BLaER1 treated with 17β-estradiol and CSF1 and Interleukin-3, amounts not matched to agents 10 nM and 100 nM (cell line): ENCODE measurements at regions not wholly inside any gene's neighbourhood (a gene's known extent, or its start where the extent isn't known, plus 50 kb on each side); places are given as distances from the start of the nearest gene placed in this dataset.

Experiments used
- H3K27ac ChIP-seq, 11 experiments: shearing (Covaris generic); formaldehyde crosslinking; 2 replicates each; pipeline ENCODE4 v1.8.1; 2022
- H3K27me3 ChIP-seq, 11 experiments: shearing (Covaris generic); formaldehyde crosslinking; 2 replicates each; pipeline ENCODE4 v1.8.1; 2022
- H3K36me3 ChIP-seq, 11 experiments: shearing (Covaris generic); formaldehyde crosslinking; 2 replicates each; pipeline ENCODE4 v1.8.1; 2022
- H3K4me1 ChIP-seq, 10 experiments: shearing (Covaris generic); formaldehyde crosslinking; 2 replicates each; pipeline ENCODE4 v1.8.1; 2022
- H3K4me2 ChIP-seq, 11 experiments: shearing (Covaris generic); formaldehyde crosslinking; 2 replicates each; pipeline ENCODE4 v1.8.1; 2022
- H3K4me3 ChIP-seq, 10 experiments: shearing (Covaris generic); formaldehyde crosslinking; 2 replicates each; pipeline ENCODE4 v1.8.1; 2022
- H3K9ac ChIP-seq, 11 experiments: shearing (Covaris generic); formaldehyde crosslinking; 2 replicates each; pipeline ENCODE4 v1.8.1; 2022
- H3K9me3 ChIP-seq, 11 experiments: shearing (Covaris generic); formaldehyde crosslinking; replicated peaks in 1 of 11; 2 replicates each; pipeline ENCODE4 v1.8.1; 2022
- H4K20me1 ChIP-seq, 11 experiments: shearing (Covaris generic); formaldehyde crosslinking; 2 replicates each; pipeline ENCODE4 v1.8.1; 2022
- Cebpa-rat ChIP-seq, 11 experiments: shearing (Covaris generic); IDR thresholded peaks; 2 replicates each; pipeline ENCODE4 v1.8.1; 2022

- Histone ChIP-seq H3K4me1 (peaks cover 0 to 8% (median 0%) of the 10 kb centered on the region in 10 experiments; a peak in 2 of 20 replicates), H3K9ac (no peak overlapping the region), H4K20me1 (no peaks in the 10 kb centered on the region), H3K27ac (no peak overlapping the region), H3K36me3 (no peaks in the 10 kb centered on the region), H3K27me3 (no peaks in the 10 kb centered on the region), H3K4me2 (no peak overlapping the region), H3K4me3 (no peak overlapping the region), H3K9me3 (peaks cover 5 to 17% (median 9%) of the 10 kb centered on the region in 11 experiments; a peak in 21 of 22 replicates)
- TF ChIP-seq Cebpa-rat (IDR thresholded peaks at IDR 0.05): no peak
Observed at GRCh38 chr14:61954306-61954705, 192.1 kb downstream of the SNAPC1 start.

DNA sequence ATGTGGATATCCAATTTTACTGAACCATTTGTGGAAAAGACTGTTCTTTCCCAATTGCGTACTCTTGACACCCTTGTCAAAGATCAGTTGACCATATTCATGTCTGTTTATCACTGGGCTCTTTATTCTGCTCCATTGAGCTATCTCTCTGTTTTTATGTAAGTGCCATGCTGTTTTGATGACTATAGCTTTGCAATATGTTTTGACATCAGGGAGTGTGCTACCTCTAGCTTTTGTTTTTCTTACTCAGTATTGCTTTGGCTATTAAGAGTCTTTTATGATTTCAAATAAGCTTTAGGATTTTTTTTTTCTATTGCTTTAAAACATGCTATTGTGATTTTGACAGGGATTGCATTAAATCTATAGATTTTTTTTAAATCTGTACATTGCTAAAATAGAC is 194.3 kb downstream of the SNAPC1 start:
- no peak overlapping the region for H3K27ac ChIP-seq
- H3K36me3 ChIP-seq: no peaks in the 10 kb centered on the region
- no peak overlapping the region for H3K4me3 ChIP-seq
- no peaks in the 10 kb centered on the region for H3K27me3 ChIP-seq
- no peak for TF ChIP-seq Cebpa-rat (IDR thresholded peaks at IDR 0.05)
- H4K20me1 ChIP-seq: no peaks in the 10 kb centered on the region
- H3K9me3 ChIP-seq: peaks cover 5 to 17% (median 9%) of the 10 kb centered on the region in 11 experiments; a peak in 21 of 22 replicates
- H3K9ac ChIP-seq: no peak overlapping the region
- H3K4me2 ChIP-seq: no peak overlapping the region
- H3K4me1 ChIP-seq: no peaks in the 10 kb centered on the region

- no peaks in the 10 kb centered on the region for H3K4me1 ChIP-seq
Observed at GRCh38 chr14:61959348-61959747, 197.1 kb downstream of the SNAPC1 start.

GRCh38 chr14:61961369-61961768 is 199.1 kb downstream of the SNAPC1 start:
- peaks cover 3 to 10% (median 6%) of the 10 kb centered on the region in 11 experiments; a peak in 21 of 22 replicates for H3K9me3 ChIP-seq
- H3K27me3 ChIP-seq: no peaks in the 10 kb centered on the region
- TF ChIP-seq Cebpa-rat (IDR thresholded peaks at IDR 0.05): no peak
- H3K4me3 ChIP-seq: no peak overlapping the region
- H3K4me1 ChIP-seq: no peaks in the 10 kb centered on the region
- no peaks in the 10 kb centered on the region for H4K20me1 ChIP-seq
- H3K9ac ChIP-seq: no peak overlapping the region
- H3K4me2 ChIP-seq: no peak overlapping the region
- H3K27ac ChIP-seq: no peak overlapping the region
- H3K36me3 ChIP-seq: no peaks in the 10 kb centered on the region

More at GRCh38 chr14:61959348-61959747, 197.1 kb downstream of the SNAPC1 start:
- H3K27ac ChIP-seq: no peak overlapping the region
- H3K27me3 ChIP-seq: no peaks in the 10 kb centered on the region
- H3K9me3 ChIP-seq: peaks cover 5 to 17% (median 10%) of the 10 kb centered on the region in 11 experiments; a peak in 21 of 22 replicates
- TF ChIP-seq Cebpa-rat (IDR thresholded peaks at IDR 0.05): no peak
- H3K36me3 ChIP-seq: no peaks in the 10 kb centered on the region
- H3K9ac ChIP-seq: no peak overlapping the region
- H4K20me1 ChIP-seq: no peaks in the 10 kb centered on the region
- no peak overlapping the region for H3K4me3 ChIP-seq
- H3K4me2 ChIP-seq: no peak overlapping the region

GRCh38 chr14:61963926-61964325 is 201.7 kb downstream of the SNAPC1 start:
- no peaks in the 10 kb centered on the region for H3K36me3 ChIP-seq
- no peaks in the 10 kb centered on the region for H3K4me1 ChIP-seq
- H3K4me2 ChIP-seq: no peak overlapping the region
- H3K27ac ChIP-seq: no peak overlapping the region
- H3K9ac ChIP-seq: no peak overlapping the region
- no peaks in the 10 kb centered on the region for H3K27me3 ChIP-seq
- H3K4me3 ChIP-seq: no peak overlapping the region
- peaks cover 0 to 5% (median 0%) of the 10 kb centered on the region in 11 experiments; a peak in 1 of 22 replicates for H3K9me3 ChIP-seq
- no peaks in the 10 kb centered on the region for H4K20me1 ChIP-seq
- no peak for TF ChIP-seq Cebpa-rat (IDR thresholded peaks at IDR 0.05)

DNA sequence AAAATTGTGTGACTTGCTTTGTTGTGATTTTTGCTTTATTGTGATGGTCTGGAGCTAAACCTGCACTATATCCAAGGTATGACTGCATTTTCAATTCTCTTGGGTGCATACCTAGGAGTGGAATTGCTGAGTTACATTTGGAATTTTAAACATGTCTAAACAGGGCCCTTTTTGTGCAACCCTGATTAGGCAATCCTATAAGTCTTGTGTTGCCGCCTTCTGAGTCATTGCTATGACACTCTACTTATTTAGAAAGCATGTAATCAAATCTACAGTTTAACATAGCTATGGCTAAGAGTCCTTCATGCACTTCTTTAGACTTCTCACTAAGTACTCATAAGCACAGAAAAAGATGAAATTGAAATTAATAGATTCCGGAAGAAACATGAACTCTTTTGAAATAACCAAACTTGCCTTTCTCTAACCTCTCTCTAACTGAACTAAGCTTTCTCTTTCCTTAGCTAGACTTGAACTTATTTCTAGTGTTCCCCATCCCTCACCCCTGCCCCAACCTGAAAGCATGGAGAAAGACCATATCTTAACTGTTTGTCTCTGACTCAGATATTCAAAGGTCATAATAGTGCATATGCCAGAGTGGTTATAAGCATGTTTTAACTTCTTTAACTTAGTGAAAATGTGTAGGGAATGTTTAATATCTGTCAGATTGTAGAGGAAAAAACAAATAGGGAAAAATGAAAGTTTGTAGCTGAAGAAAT is 203.0 kb downstream of the SNAPC1 start:
- Histone ChIP-seq H3K27me3 (no peaks in the 10 kb centered on the region), H3K9me3 (peaks cover 0 to 5% (median 0%) of the 10 kb centered on the region in 11 experiments; a peak in 1 of 22 replicates), H3K27ac (no peak overlapping the region), H3K4me1 (no peaks in the 10 kb centered on the region), H4K20me1 (no peaks in the 10 kb centered on the region), H3K4me2 (no peak overlapping the region), H3K36me3 (no peaks in the 10 kb centered on the region), H3K9ac (no peak overlapping the region), H3K4me3 (no peak overlapping the region)
- TF ChIP-seq Cebpa-rat (IDR thresholded peaks at IDR 0.05): no peak

DNA sequence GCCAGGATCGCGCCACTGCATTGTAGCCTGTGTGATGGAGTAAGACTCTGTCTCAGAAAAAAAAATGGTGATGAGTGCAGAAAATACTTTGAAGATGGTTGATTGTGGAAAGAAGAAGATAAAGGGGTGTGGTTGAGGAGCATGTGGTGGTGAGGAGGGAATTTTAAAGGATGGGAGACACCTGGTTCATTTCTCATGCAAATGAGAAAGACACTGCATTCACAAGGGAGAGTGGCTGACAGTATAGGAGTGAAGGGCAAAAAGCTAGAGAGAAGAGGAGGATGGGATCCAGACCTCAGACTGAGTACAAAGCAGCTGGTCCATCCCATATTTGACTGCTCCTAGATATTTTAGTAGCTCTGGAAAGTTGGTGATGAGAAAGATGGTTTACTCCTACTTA is 206.0 kb downstream of the SNAPC1 start:
- H3K4me1 ChIP-seq: no peaks in the 10 kb centered on the region
- no peaks in the 10 kb centered on the region for H3K27me3 ChIP-seq
- no peak for TF ChIP-seq Cebpa-rat (IDR thresholded peaks at IDR 0.05)

GRCh38 chr14:61972711-61973110 is 210.5 kb downstream of the SNAPC1 start:
- H4K20me1 ChIP-seq: no peaks in the 10 kb centered on the region
- no peaks in the 10 kb centered on the region; a peak in 2 of 22 replicates for H3K36me3 ChIP-seq
- no peaks in the 10 kb centered on the region for H3K27me3 ChIP-seq
- no peak for TF ChIP-seq Cebpa-rat (IDR thresholded peaks at IDR 0.05)
- no peaks in the 10 kb centered on the region for H3K4me1 ChIP-seq
- H3K4me2 ChIP-seq: no peak overlapping the region
- H3K4me3 ChIP-seq: no peak overlapping the region
- no peak overlapping the region for H3K9ac ChIP-seq
- H3K9me3 ChIP-seq: peaks cover 28 to 40% (median 32%) of the 10 kb centered on the region in 11 experiments
- H3K27ac ChIP-seq: no peak overlapping the region

More for the DNA sequence above, 206.0 kb downstream of the SNAPC1 start:
- H3K9me3 ChIP-seq: no peaks in the 10 kb centered on the region
- no peaks in the 10 kb centered on the region for H3K36me3 ChIP-seq
- H3K4me3 ChIP-seq: no peak overlapping the region
- no peak overlapping the region for H3K4me2 ChIP-seq
- no peaks in the 10 kb centered on the region for H4K20me1 ChIP-seq
- no peak overlapping the region for H3K27ac ChIP-seq
- H3K9ac ChIP-seq: no peak overlapping the region

DNA sequence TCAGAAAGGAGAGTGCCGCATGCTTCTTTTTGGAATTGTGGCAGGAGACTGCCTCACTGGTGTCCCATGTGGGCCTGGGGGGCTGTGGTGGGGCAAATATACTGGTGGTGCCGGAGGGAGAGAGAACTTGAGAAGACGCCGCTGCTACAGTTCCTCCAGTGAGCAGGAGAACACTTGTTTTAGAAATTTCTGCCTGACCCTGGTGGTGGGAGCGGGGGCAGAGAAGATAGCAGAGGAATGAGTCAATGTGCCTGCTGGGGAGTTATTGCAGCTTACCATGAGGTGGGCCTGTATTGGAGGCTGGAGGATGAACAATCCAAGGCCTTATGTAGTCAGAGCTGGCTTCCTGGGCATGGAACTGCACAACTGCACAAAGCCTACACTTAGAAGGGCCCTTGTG is 211.8 kb downstream of the SNAPC1 start:
- Histone ChIP-seq H3K4me1 (no peaks in the 10 kb centered on the region), H4K20me1 (no peaks in the 10 kb centered on the region), H3K36me3 (no peaks in the 10 kb centered on the region; a peak in 2 of 22 replicates), H3K4me2 (no peak overlapping the region), H3K27me3 (no peaks in the 10 kb centered on the region), H3K27ac (no peak overlapping the region), H3K9ac (no peak overlapping the region), H3K9me3 (peaks cover 30 to 49% (median 37%) of the 10 kb centered on the region in 11 experiments), H3K4me3 (no peak overlapping the region)
- TF ChIP-seq Cebpa-rat (IDR thresholded peaks at IDR 0.05): no peak

DNA sequence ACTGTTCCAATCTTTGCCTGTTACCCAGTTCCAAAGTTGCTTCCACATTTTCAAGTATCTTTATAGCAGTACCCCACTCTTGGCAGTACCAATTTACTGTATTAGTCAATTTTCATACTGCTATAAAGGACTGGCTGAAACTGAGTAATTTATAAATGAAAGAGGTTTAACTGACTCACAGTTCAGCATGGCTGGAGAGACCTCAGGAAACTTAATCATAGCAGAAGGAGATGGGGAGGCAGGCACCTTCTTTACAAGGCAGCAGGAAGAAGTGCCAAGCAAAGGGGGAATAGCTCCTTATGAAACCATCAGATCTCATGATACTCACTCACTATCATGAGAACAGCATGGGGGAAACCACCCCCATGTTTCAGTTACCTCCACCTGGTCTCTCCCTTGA is 215.0 kb downstream of the SNAPC1 start:
- Histone ChIP-seq H3K27me3 (no peaks in the 10 kb centered on the region), H3K27ac (no peak overlapping the region), H4K20me1 (no peaks in the 10 kb centered on the region), H3K9ac (no peak overlapping the region), H3K36me3 (no peaks in the 10 kb centered on the region; a peak in 2 of 22 replicates), H3K4me2 (no peak overlapping the region), H3K4me3 (no peak overlapping the region), H3K9me3 (peaks cover 30 to 49% (median 37%) of the 10 kb centered on the region in 11 experiments), H3K4me1 (no peaks in the 10 kb centered on the region)
- no peak for TF ChIP-seq Cebpa-rat (IDR thresholded peaks at IDR 0.05)
